GM12878 (cell line): ENCODE measurements at regions not wholly inside any gene's neighbourhood (a gene's known extent, or its start where the extent isn't known, plus 50 kb on each side); places are given as distances from the start of the nearest gene placed in this dataset.
"Not testable (repeated sequence)": the region's sequence is repeated elsewhere in the genome, so short reads cannot be mapped to it uniquely, and the experiment has no call there.

Source experiments
- ATAC-seq: fragments of 200-7000 bp; cut with Tn5 transposase; 3 replicates; pipeline ENCODE4 v1.9.1; 2020; ENCODE audit warnings: mild to moderate bottlenecking, moderate library complexity
- BruUV-seq: library from RNA; stranded (reverse); fragments of 400-500 nt; replicated peaks from 2 replicates; lab custom pipeline; 2021; lab: Mats Ljungman, UMichigan
- CTCF ChIA-PET: fragments of 300-600 bp; sonication (Branson Sonifier 250); formaldehyde crosslinking; extraction: SDS; loops from one replicate; lab custom pipeline; 2021; ENCODE audit warnings: inconsistent platforms; lab: Yijun Ruan, JAX
- POLR2A ChIA-PET: fragments of 350-600 bp; formaldehyde crosslinking; extraction: SDS; loops from one replicate; lab custom pipeline; 2021; ENCODE audit warnings: inconsistent platforms; lab: Charles Lee
- RAD21 ChIA-PET: fragments of 300-600 bp; sonication (Branson Sonifier 250); formaldehyde crosslinking; loops from one replicate; lab custom pipeline; 2023; ENCODE audit warnings: antibody characterized with exemption; ENCODE audit not compliant: unreplicated experiment; lab: Charles Lee
- SMC1A ChIA-PET: fragments of 300-600 bp; sonication (Branson Sonifier 250); formaldehyde crosslinking; loops from one replicate; lab custom pipeline; 2023; ENCODE audit not compliant: unreplicated experiment, uncharacterized antibody; lab: Charles Lee
- DNase-seq: peaks from one replicate; pipeline ENCODE4 v3.0.0-alpha.2; 2011; ENCODE audit warnings: low read depth, low spot score
- FAIRE-seq: peaks from 3 replicates; lab custom pipeline; 2011; peaks lifted over from hg19 to GRCh38; lab: Jason Lieb, UNC
- H2AFZ ChIP-seq: 2 replicates; pipeline ENCODE4 v1.6.0; 2011; ENCODE audit warnings: low read depth, low read length, control low read depth; ENCODE audit not compliant: control insufficient read depth
- H3K27ac ChIP-seq: 2 replicates; pipeline ENCODE4 v1.5.1; 2011; ENCODE audit warnings: control low read depth; ENCODE audit not compliant: control insufficient read depth, insufficient read depth
- H3K27me3 ChIP-seq, 2 experiments: replicated peaks in 1 of 2; 2 replicates each; pipeline versions ENCODE4 v1.6.0 to v1.6.1; 2011; ENCODE audit warnings: low read length in 1 of 2; ENCODE audit not compliant: control insufficient read depth in 2 of 2, insufficient read depth in 2 of 2
- H3K36me3 ChIP-seq, 2 experiments: 2 replicates each; pipeline ENCODE4 v1.5.1; 2011; ENCODE audit warnings: low read length in 1 of 2; ENCODE audit not compliant: control insufficient read depth in 2 of 2, insufficient read depth in 2 of 2
- H3K4me1 ChIP-seq: 2 replicates; pipeline ENCODE4 v1.6.1; 2011; ENCODE audit warnings: mild to moderate bottlenecking, low read length, moderate library complexity, mixed read lengths; ENCODE audit not compliant: control insufficient read depth, insufficient read depth
- H3K4me2 ChIP-seq: 2 replicates; pipeline ENCODE4 v1.6.0; 2011; ENCODE audit warnings: control low read depth; ENCODE audit not compliant: control insufficient read depth, insufficient read depth
- H3K4me3 ChIP-seq: fragments of 200-600 bp; sonication (generic); 2 replicates; pipeline ENCODE4 v1.5.1; 2016
- H3K79me2 ChIP-seq: 2 replicates; pipeline ENCODE4 v1.6.0; 2011; ENCODE audit warnings: low read length; ENCODE audit not compliant: control insufficient read depth, insufficient read depth
- H3K9ac ChIP-seq: 2 replicates; pipeline ENCODE4 v1.8.0; 2011; ENCODE audit warnings: low read length, control low read depth, mixed read lengths; ENCODE audit not compliant: control insufficient read depth, insufficient read depth
- H3K9me3 ChIP-seq: replicated peaks from 3 replicates; pipeline ENCODE4 v1.5.1; 2011; ENCODE audit warnings: mild to moderate bottlenecking, low read length; ENCODE audit not compliant: control insufficient read depth, insufficient read depth
- H4K20me1 ChIP-seq: 2 replicates; pipeline ENCODE4 v1.6.0; 2011; ENCODE audit not compliant: control insufficient read depth, insufficient read depth
- HCFC1 ChIP-seq: fragments of 150-350 bp; IDR thresholded peaks from 2 replicates; pipeline ENCODE4 v1.6.1; 2014; ENCODE audit warnings: low read length
- PAX8 ChIP-seq: fragments of 450-650 bp; IDR thresholded peaks from 2 replicates; pipeline ENCODE4 v1.6.1; 2017; ENCODE audit warnings: mild to moderate bottlenecking, moderate library complexity
- RCOR1 ChIP-seq: conservative IDR thresholded peaks from 2 replicates; pipeline ENCODE4 v1.6.1; 2012; ENCODE audit warnings: low read depth, low read length, improper control_type of control experiment
- RFX5 ChIP-seq: IDR thresholded peaks from 2 replicates; pipeline ENCODE4 v1.6.1; 2011; ENCODE audit warnings: low read depth, low read length, improper control_type of control experiment
- WGBS: methylation state at CpG from one replicate; pipeline ENCODE4 v1.1.6; 2016; ENCODE audit warnings: low lambda C conversion rate; ENCODE audit not compliant: insufficient replicate concordance, insufficient coverage; ENCODE audit errors: missing lambda C conversion rate; 5-methylcytosine and 5-hydroxymethylcytosine counted together
- in situ Hi-C: fragments of 300-500 bp; cut with MboI; formaldehyde crosslinking; loops from 9 replicates; pipeline ENCODE4 v1.14.3; 2018; ENCODE audit warnings: mixed read lengths
- intact Hi-C: fragments of 100-400 bp; cut with micrococcal nuclease; formaldehyde crosslinking; loops from one replicate; pipeline ENCODE4 v1.14.2; 2022; ENCODE audit not compliant: unreplicated experiment
- TF ChIP-seq, protein P1 (sequence below): fragments of 150-350 bp; IDR thresholded peaks from 2 replicates; pipeline ENCODE4 v1.6.1; 2014; ENCODE audit warnings: mild to moderate bottlenecking, low read depth, low read length

DNA sequence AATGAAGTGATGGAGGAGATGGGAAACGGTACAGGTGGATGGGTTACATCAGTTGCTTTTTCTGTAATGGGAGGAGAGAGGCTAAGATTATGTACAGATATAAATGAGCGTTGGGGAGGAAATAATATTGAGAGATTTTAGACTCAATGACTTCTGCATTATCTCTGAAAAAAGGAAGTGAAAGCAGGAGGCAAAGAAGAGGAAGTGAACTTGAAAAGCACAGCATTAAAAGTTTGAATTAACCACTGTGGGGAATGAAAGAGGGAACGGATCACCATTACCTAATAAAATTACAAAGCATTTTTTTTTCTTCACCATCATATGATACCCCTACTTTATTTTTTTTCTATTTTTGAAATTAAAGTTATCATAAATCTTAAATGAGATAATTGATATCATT lies 1025.5 kb downstream of the RPA4 start (continued):
- TF ChIP-seq, protein P1, sequence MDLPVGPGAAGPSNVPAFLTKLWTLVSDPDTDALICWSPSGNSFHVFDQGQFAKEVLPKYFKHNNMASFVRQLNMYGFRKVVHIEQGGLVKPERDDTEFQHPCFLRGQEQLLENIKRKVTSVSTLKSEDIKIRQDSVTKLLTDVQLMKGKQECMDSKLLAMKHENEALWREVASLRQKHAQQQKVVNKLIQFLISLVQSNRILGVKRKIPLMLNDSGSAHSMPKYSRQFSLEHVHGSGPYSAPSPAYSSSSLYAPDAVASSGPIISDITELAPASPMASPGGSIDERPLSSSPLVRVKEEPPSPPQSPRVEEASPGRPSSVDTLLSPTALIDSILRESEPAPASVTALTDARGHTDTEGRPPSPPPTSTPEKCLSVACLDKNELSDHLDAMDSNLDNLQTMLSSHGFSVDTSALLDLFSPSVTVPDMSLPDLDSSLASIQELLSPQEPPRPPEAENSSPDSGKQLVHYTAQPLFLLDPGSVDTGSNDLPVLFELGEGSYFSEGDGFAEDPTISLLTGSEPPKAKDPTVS = no peak
- TF ChIP-seq RCOR1 = no peak
- TF ChIP-seq RFX5 = no peak
- no peak for TF ChIP-seq PAX8
- TF ChIP-seq HCFC1 = no peak

DNA sequence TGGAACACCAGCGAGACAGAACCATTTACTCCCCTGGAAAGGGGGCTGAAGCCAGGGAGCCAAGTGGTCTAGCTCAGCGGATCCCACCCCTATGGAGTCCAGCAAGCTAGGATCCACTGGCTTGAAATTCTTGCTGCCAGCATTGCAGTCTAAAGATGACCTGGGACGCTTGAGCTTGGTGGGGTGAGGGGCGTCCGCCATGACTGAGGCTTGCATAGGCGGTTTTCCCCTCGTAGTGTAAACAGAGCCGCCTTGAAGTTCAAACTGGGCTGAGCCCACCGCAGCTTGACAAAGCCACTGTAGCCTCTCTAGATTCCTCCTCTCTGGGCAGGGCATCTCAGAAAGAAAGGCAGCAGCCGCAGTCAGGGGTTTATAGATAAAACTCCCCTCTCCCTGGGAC lies 1031.7 kb downstream of the RPA4 start:
- FAIRE-seq, POLR2A ChIA-PET, H3K9ac ChIP-seq, H3K9me3 ChIP-seq, H3K4me3 ChIP-seq, ATAC-seq, DNase-seq, BruUV-seq, H2AFZ ChIP-seq, H3K4me2 ChIP-seq, H3K79me2 ChIP-seq, SMC1A ChIA-PET, H3K27me3 ChIP-seq, intact Hi-C loops, in situ Hi-C loops, H3K36me3 ChIP-seq, H3K27ac ChIP-seq, RAD21 ChIA-PET, H4K20me1 ChIP-seq, CTCF ChIA-PET, H3K4me1 ChIP-seq: not testable (repeated sequence)
- 36% methylated on average over 10 of the region's 10 CpGs for WGBS

DNA sequence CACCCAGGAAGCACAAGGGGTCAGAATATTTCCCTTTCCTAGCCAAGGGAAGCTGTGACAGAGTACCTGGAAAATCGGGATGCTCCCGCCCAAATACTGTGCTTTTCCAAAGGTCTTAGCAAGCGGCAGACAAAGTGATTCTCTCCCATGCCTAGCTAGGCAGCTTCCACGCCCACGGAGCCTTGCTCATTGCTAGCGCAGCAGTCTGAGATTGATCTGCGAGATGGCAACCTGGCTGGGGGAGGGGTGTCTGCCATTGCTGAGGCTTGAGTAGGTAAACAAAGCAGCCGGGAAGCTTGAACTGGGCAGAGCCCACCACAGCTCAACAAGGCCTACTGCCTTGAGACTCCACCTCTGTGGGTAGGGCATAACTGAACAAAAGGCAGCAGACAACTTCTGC lies 1037.5 kb downstream of the RPA4 start:
- SMC1A ChIA-PET, POLR2A ChIA-PET, H3K27ac ChIP-seq, H3K36me3 ChIP-seq, H4K20me1 ChIP-seq, BruUV-seq, H3K9ac ChIP-seq, H3K79me2 ChIP-seq, DNase-seq, CTCF ChIA-PET, H3K4me1 ChIP-seq, H3K4me2 ChIP-seq, RAD21 ChIA-PET, intact Hi-C loops, in situ Hi-C loops, ATAC-seq, H3K4me3 ChIP-seq, H3K27me3 ChIP-seq, H2AFZ ChIP-seq, FAIRE-seq, H3K9me3 ChIP-seq: not testable (repeated sequence)
- WGBS = 54% methylated on average over 8 of the region's 8 CpGs
